HG03460 (cell line): ENCODE measurements at regions not wholly inside any gene's neighbourhood (a gene's known extent, or its start where the extent isn't known, plus 50 kb on each side); places are given as distances from the start of the nearest gene placed in this dataset.

Experiments
- ATAC-seq: cut with Tn5 transposase; IDR thresholded peaks from one replicate; pipeline ENCODE4 v1.9.1; 2021; ENCODE audit not compliant: unreplicated experiment

GRCh38 chr7:125675640-125676039 lies 746.0 kb upstream of the POT1 start:
- ATAC-seq, result no peak

GRCh38 chr7:125675169-125675568 lies 745.5 kb upstream of the POT1 start:
- no peak for ATAC-seq

- ATAC-seq, result no peak
Observed at GRCh38 chr7:125670926-125671572, 741.4 kb upstream of the POT1 start.

GRCh38 chr7:125668321-125668993 lies 738.8 kb upstream of the POT1 start:
- no peak for ATAC-seq

GRCh38 chr7:125664625-125665024 lies 735.0 kb upstream of the POT1 start:
- ATAC-seq, result no peak

- ATAC-seq, result no peak
Observed at GRCh38 chr7:125663961-125664360, 734.3 kb upstream of the POT1 start.

GRCh38 chr7:125661677-125662076 lies 732.1 kb upstream of the POT1 start:
- no peak for ATAC-seq

- ATAC-seq, result no peak
Observed at GRCh38 chr7:125661006-125661405, 731.4 kb upstream of the POT1 start.

GRCh38 chr7:125654076-125654475 lies 724.5 kb upstream of the POT1 start:
- ATAC-seq, result peak; percentile 70

GRCh38 chr7:125651823-125652528 lies 722.4 kb upstream of the POT1 start:
- no peak for ATAC-seq

GRCh38 chr7:125648543-125648942 lies 718.9 kb upstream of the POT1 start:
- ATAC-seq, result no peak

GRCh38 chr7:125645770-125646169 lies 716.1 kb upstream of the POT1 start:
- ATAC-seq, result no peak

GRCh38 chr7:125644109-125644508 lies 714.5 kb upstream of the POT1 start:
- ATAC-seq, result no peak

- ATAC-seq, result no peak
Observed at GRCh38 chr7:125643302-125643701, 713.7 kb upstream of the POT1 start.

- ATAC-seq, result no peak
Observed at GRCh38 chr7:125641884-125642283, 712.3 kb upstream of the POT1 start.

- no peak for ATAC-seq
Observed at GRCh38 chr7:125636320-125636962, 706.8 kb upstream of the POT1 start.

- ATAC-seq, result no peak
Observed at GRCh38 chr7:125618516-125618915, 688.9 kb upstream of the POT1 start.

- ATAC-seq, result no peak
Observed at GRCh38 chr7:125611582-125611981, 682.0 kb upstream of the POT1 start.

- ATAC-seq, result no peak
Observed at GRCh38 chr7:125606671-125607070, 677.0 kb upstream of the POT1 start.

- no peak for ATAC-seq
Observed at GRCh38 chr7:125605241-125605640, 675.6 kb upstream of the POT1 start.

- ATAC-seq, result no peak
Observed at GRCh38 chr7:125602441-125602840, 672.8 kb upstream of the POT1 start.

GRCh38 chr7:125599387-125599786 lies 669.8 kb upstream of the POT1 start:
- no peak for ATAC-seq
